ENCODE measurements at regions not wholly inside any gene's neighbourhood (a gene's known extent, or its start where the extent isn't known, plus 50 kb on each side); places are given as distances from the start of the nearest gene placed in this dataset.

GRCh38 chr13:62779161-62779560 is 1363.5 kb upstream of the PCDH20 start:
- no peak for TF ChIP-seq NFE2L2 (IDR thresholded peaks at IDR 0.05; ENCODE audit: low read depth, low read length)
- no peak for TF ChIP-seq CEBPB (IDR thresholded peaks at IDR 0.05; ENCODE audit: low read depth, low read length)
- TF ChIP-seq, protein P1, sequence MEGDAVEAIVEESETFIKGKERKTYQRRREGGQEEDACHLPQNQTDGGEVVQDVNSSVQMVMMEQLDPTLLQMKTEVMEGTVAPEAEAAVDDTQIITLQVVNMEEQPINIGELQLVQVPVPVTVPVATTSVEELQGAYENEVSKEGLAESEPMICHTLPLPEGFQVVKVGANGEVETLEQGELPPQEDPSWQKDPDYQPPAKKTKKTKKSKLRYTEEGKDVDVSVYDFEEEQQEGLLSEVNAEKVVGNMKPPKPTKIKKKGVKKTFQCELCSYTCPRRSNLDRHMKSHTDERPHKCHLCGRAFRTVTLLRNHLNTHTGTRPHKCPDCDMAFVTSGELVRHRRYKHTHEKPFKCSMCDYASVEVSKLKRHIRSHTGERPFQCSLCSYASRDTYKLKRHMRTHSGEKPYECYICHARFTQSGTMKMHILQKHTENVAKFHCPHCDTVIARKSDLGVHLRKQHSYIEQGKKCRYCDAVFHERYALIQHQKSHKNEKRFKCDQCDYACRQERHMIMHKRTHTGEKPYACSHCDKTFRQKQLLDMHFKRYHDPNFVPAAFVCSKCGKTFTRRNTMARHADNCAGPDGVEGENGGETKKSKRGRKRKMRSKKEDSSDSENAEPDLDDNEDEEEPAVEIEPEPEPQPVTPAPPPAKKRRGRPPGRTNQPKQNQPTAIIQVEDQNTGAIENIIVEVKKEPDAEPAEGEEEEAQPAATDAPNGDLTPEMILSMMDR (conservative IDR thresholded peaks at IDR 0.05; ENCODE audit: low read depth, low read length), result no peak
- no peak for TF ChIP-seq RAD21 (IDR thresholded peaks at IDR 0.05; ENCODE audit: low read length)
- TF ChIP-seq POLR2A (IDR thresholded peaks at IDR 0.05; ENCODE audit: low read depth, low read length), result no peak
